GM12873 (cell line): ENCODE measurements at regions not wholly inside any gene's neighbourhood (a gene's known extent, or its start where the extent isn't known, plus 50 kb on each side); places are given as distances from the start of the nearest gene placed in this dataset.

ENCODE experiments used
- CTCF ChIP-seq: IDR thresholded peaks from 2 replicates; pipeline ENCODE4 v1.5.1; 2012; ENCODE audit warnings: low read depth, mild to moderate bottlenecking, moderate library complexity, low read length, control low read depth; ENCODE audit not compliant: insufficient read depth; ENCODE audit errors: missing control alignments

GRCh38 chr5:57937025-57937424 is 454.4 kb upstream of the ACTBL2 start:
- no peak for TF ChIP-seq CTCF

GRCh38 chr5:57932761-57933160 is 450.1 kb upstream of the ACTBL2 start:
- TF ChIP-seq CTCF, result no peak

- TF ChIP-seq CTCF, result no peak
These were observed 449.2 kb upstream of the ACTBL2 start for GRCh38 chr5:57931807-57932206.

- no peak for TF ChIP-seq CTCF
These were observed 448.7 kb upstream of the ACTBL2 start for GRCh38 chr5:57931352-57931751.

GRCh38 chr5:57929271-57929670 is 446.7 kb upstream of the ACTBL2 start:
- TF ChIP-seq CTCF, result no peak

GRCh38 chr5:57917004-57917403 is 434.4 kb upstream of the ACTBL2 start:
- TF ChIP-seq CTCF, result no peak

- no peak for TF ChIP-seq CTCF
These were observed 432.9 kb upstream of the ACTBL2 start for GRCh38 chr5:57915536-57915935.
